AG20443 (cell line): ENCODE measurements at regions not wholly inside any gene's neighbourhood (a gene's known extent, or its start where the extent isn't known, plus 50 kb on each side); places are given as distances from the start of the nearest gene placed in this dataset.
"Not testable (repeated sequence)": the region's sequence is repeated elsewhere in the genome, so short reads cannot be mapped to it uniquely, and the experiment has no call there.

Experiments
- DNase-seq: peaks from one replicate; pipeline ENCODE4 v3.0.0; 2012; ENCODE audit warnings: low spot score, mixed read lengths

DNA sequence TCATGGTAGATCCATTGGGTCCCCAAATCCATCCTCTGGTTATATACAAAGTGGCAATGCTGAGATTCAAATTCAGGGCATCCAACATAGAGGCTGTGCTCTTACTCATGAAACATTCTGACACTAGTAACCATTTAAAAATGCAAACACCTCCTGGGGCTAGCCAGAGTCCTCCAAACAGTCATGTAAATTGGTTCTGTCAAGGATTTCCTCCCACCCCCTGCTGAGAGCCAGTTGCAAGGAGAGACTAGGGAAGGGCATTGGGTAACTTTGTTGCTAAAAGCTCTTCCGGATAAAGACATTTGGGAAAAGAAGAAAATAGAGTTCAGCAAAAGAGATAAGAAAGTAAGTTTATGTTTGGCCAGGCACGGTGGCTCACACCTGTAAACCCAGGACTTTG lies 58.3 kb downstream of the ART5 start:
- not testable (repeated sequence) for DNase-seq

DNA sequence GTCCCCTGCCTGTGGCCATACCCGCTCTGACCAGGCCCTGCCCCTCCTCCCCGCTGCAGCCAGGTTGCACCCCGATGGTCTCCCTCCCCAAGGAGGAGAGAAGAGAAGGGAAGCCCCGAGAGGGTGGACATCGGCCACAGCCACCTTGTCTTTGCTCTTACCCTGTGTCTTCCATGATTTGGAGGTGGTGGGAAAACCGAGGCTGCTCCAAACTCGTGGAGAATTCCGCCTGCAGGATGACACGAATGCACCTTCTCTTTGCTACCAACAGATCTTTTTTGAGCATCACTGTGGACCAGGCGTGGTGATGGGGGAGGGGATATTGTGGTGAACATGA lies 60.4 kb downstream of the ART5 start:
- DNase-seq, result not testable (repeated sequence)

DNA sequence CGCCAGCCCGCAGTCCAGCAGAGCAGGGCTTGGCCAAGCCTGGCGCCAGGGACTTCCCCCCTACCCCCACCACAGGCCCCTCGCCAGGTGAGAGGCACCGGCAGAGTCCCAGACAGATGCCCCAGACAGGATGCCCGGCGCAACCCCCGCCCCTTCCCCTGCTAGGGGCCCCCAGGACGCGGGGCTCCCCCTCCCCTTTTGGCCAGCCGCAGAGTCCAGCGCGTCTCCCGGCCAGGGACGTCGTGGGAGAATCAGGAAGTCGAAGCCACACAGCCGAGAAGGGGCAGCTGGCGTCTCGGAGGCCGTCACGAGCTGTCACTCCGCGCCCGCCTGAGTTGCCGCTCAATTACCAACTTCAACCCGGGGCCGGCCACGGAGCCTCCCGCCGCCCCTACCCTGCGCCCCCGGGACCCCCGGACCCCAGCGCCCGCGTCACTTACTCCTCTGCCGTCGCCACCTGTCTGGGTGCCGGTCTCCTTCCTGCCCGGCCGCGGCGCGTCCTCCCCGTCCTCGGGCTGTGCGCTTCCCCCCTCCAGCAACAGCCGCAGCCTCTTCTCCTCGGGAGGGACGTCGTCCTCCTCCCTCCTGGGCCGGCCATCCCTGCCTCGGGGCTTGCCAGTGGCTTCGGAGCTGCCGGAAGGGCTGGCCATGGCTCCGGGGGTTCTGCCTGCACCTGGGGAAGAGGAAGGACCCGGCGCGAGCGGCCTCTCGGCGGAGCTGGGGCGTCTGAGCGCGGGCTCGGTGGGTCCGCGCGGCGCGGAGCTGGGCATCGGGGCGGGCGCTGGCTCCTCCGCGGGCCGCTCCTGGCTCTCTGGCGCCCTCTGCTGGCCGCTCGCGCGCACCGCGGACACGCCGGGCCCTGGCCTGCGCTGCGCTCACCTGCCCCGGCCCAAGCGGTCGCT lies 61.1 kb downstream of the ART5 start:
- DNase-seq, result peak; percentile 49

DNA sequence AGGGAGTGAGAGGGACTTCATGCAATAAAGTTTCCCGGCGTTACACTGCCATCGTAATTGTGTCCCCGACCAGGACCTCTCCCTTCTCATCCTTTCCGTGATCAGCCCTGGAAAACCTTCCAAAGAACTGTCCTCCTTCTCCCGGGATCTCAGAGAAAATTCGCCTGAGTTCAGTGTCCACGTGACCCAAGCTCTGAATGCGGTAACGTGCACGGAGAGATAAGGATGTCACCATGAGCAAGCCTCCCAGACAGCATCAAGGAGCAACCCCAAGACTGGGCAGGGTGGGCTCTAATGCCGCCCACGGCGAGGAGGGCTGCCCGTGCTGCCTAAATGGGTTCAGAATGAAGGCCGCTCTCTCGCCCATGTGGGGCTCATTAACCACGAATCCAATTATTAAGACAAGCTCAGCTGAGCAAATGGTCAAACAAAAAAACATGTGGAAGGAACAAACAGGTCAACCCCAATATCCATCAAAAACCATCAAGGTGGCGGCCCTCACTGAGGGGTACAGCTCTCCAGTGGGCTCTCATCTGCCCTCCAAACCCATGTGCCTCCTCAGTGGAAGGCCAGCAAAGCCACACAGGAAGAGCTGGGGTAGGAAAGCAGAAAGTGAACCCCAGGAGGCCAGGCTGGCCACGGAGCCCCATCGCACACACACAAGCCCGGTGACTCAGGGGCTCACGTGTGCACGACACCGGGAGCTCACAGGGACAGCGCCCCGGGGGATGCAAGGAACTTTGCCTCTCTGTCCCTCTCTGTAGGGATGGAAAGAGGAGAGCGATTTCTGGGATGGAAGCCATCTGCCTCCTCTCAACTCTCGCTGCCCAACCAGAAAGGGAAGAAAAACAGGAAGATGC lies 62.0 kb downstream of the ART5 start:
- not testable (repeated sequence) for DNase-seq

DNA sequence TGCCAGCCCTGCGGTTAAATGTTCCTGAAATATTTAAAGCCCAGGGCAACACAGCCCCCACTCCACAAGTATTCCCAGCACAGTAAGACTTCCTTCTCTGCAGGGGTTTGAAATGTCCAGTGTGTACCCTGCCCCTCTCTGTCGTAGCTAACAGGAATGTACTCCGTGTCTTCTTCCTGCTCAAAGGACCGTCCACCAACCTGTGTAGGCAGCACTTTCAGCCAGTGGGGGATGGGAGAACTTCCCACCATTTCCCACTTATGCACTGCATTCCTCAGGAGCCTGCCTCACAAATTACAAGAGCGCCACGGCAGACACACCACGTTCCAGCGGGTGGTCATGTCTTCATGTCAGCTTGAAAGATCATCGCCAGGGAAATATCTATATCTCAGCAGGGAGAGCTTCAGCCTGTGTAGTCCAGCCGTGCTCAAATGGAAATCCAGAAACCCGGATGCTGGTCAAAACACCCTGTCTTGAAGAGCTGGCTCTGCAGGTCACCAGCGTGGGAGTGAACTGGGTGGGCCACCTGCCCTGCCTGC lies 65.7 kb downstream of the ART5 start:
- not testable (repeated sequence) for DNase-seq

DNA sequence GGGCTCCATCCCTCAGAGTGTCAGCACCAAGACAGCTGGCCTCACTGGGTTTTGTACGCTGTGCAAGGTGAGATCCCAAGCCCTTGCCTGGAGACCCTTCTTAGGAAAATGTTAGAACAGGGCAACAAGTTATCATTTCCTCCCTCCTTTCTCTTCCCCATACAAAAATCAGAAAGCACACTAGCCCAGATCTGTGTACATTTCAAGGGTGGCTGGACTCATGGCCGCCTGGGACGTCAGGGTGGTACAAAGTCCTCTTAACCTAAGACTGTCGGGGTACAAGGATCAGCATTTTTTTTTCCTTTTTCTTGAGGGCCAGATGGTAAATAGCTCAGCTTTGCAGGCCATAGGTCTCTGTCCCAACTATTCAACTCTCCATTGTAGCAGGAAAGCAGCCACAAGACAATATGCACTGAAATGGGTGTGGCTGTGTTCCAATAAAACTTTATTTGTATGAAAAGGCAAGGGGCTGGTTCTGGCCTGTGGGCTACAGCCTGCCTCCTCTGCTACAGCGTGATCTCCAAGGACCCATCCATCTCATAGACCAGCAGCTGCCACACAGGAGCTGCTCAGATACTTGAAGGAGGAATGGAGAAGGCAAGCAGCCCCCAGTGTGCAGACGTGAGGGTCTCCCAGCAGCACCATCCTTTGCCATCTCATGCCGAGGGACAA lies 68.7 kb downstream of the ART5 start:
- not testable (repeated sequence) for DNase-seq

DNA sequence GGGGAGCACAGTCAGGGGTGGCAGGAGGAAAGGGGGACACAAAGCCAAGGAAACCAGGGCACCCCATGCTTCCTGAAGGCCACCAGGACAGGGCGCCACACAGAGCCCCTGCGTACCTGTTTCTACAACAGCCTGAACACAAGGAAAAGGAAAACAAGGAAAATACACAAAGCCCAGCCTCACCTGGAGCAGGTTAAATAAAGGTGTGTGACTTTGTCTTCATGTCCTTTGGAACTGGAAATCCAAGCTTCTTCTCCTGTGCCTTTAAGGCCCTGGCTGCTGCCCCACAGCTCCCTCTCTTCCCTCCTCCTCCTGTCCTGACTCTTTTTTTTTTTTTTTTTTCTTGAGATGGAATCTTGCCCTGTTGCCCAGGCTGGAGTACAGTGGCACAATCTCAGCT lies 70.0 kb downstream of the ART5 start:
- DNase-seq, result not testable (repeated sequence)

DNA sequence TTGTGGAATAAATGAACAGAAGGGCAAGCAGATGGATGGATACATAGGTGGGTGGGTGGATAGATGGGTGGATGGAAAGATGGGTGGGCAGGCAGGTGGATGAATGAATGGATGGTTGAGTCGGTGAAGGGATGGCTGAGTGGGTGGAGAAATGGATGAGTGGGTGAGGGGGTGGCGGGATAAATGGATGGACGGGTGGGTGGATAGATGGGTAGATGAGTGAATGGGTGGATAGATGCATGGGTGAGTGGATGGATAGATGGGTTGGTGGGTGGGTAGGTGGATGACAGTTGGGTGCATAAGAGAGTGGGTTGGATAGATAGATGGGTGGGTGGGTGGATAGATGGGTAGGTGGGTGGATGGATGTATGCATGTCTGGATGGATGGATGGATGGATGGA lies 76.0 kb downstream of the ART5 start:
- DNase-seq, result not testable (repeated sequence)

DNA sequence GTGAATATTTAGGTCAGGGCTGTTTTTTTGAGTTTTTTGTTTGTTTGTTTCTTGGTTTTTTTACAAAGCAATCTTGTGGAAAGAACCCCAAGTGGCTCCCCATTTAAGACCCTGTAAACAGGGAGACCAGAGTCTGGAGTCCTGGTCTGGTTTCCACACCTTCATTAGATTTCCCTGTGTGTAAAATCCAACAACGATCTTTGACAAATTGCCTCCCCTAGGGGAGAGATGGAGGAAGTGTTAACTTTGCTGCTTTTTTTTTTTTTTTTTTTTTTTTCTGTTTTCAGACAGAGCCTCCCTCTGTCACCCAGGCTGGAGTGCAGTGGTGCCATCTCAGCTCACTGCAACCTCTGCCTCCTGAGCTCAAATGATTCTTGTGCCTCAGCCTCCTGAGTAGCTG lies 77.4 kb downstream of the ART5 start:
- not testable (repeated sequence) for DNase-seq

DNA sequence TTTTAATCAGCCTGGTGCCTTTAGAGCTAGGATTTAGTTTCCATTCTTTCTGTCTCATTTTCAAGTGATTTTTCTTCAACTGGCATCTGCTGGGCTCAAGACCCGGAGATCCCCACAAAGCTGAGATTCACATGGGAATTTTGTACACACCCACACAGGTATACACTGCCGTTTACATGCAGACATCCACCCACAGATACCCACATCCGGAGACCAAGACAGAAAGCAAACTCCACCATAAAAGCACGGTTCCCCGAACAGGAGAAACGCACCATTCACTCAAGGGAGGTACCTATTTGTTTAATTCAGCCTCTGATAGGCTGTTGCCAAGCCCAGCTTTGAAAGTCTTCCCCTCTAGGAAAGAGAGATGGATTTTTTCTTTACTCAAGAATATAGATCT lies 87.2 kb downstream of the ART5 start:
- DNase-seq, result not testable (repeated sequence)

DNA sequence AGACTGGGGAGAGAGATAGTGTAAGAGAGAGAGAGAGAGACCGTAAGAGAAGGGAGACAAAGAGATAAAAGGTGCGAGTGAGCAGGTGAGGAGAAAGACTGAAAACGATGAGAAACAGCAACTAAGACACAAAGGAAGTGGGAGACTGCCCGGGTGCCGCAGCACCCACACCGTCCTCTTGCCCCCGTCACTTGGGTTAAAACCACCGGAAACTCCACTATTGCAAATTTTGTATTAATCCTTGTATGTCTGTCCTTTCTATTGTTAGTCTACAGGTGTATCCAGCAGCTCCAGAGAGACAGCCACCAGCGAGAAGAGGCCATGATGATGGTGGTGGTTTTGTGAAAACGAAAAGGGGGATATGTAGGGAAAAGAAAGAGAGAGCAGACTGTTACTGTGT lies 96.8 kb downstream of the ART5 start:
- DNase-seq, result not testable (repeated sequence)

DNA sequence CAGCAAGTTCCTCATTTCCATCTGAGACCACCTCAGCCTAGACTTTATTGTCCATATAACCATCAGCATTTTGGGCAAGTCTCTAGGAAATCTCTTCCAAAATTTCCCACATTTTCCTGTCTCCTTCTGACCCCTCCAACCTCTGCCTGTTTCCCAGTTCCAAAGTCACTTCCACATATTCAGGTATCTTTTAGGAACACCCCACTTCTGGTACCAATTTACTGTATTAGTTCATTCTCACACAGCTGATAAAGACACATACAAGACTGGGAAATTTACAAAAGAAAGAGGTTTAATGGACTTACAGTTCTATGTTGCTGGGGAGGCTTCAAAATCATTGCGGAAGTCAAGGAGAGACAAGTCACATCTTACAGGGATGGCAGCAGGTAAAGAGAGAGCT lies 103.6 kb downstream of the ART5 start:
- not testable (repeated sequence) for DNase-seq

DNA sequence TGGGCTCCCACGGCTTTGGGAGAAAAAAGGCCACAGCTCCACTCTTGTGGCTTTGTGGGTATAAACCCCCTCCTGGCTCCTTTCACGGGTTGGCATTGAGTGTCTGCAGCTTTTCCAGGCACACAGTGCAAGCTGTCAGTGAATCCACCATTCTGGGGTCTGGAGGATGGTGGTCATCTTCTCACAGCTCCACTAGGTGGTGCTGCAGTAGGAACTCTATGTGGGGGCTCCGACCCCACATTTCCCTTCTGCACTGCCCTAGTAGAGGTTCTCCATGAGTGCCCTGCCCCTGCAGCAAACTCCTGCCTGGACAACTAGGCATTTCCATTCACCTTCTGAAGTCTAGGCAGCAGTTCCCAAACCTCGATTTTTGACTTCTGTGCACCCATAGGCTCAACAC lies 104.5 kb downstream of the ART5 start:
- not testable (repeated sequence) for DNase-seq

DNA sequence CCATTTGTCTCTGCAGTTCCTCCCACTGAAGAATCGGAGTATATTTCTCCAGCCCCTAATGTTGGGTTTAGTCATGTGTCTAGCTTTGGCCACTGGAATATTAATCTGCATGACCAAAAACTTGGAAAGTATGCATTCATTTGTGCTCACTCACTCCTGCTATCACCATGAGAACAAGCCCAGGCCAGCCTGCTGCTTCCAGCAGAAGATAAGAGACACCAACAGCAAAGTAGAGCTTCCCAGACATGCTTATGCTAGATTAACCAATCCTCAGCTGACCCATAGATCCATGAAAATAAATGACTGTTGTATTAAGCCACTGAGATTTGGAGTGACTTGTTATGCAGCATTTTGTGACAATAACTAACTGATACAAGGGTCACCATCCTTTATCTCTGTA lies 108.8 kb downstream of the ART5 start:
- not testable (repeated sequence) for DNase-seq

DNA sequence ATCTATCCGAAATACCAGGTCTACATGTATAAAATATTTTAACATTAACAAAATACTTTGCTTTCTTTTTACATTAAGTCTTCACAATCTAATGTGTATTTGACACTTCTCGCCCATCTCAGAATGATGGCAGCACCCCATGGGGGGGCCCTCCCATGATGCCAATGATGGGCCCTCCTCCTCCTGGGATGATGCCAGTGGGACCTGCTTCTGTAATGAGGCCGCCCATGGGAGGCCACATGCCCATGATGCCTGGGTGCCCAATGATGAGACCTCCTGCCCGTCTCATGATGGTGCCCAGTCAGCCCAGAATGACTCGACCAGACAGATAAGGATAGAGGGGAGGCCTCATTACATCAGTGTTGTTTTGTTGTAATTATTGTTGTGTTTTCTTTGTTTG lies 110.5 kb downstream of the ART5 start:
- not testable (repeated sequence) for DNase-seq

DNA sequence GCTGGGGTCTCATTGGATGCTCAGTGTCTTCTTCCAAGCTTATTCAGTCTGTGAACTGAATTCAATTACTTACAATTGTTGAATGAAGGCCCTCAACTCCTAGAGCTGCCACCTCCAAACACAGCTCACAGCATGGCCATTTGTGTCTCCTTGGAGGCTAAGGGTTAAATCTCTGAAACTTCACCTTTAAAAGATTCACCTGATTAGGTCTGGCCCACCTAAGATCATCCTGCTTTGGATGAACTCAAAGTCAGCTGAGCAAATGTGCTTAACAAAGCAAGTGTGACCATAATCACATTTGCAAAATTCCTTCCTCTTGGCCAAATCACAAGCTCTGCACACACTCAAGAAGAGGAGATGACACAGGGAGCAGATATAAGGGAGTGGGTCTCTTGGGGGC lies 118.2 kb downstream of the ART5 start:
- not testable (repeated sequence) for DNase-seq

DNA sequence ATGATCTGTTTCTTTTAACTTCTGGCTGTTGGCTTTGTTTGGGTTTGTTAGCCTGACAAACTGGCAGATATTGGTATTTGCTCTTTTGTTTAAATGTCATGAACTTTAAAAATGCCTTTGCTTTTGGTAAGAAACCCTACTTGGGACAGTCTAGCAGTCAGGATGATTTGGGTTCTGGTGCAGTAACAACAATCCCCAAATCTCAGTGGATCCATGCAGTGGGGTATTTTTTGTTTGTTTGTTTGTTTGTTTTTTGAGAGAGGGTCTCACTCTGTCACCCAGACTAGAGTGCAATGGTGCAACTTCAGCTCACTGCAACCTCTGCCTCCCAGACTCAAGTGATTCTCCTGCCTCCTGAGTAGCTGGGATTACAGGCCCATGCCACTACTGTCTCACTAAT lies 120.9 kb downstream of the ART5 start:
- not testable (repeated sequence) for DNase-seq

DNA sequence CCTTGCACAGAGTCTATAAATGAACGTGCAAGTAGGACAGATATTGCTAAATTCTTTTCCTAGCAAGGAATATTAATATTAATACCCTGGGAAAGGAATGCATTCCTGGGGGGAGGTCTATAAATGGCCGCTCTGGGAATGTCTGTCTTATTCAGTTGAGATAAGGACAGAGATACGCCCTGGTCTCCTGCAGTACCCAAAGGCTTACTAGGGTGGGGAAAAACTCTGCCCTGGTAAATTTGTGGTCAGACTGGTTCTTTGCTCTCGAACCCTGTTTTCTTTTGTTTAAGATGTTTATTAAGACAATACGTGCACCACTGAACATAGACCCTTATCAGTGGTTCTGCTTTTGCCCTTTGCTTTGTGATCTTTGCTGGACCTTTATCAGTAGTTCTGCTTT lies 122.0 kb downstream of the ART5 start:
- DNase-seq, result not testable (repeated sequence)

DNA sequence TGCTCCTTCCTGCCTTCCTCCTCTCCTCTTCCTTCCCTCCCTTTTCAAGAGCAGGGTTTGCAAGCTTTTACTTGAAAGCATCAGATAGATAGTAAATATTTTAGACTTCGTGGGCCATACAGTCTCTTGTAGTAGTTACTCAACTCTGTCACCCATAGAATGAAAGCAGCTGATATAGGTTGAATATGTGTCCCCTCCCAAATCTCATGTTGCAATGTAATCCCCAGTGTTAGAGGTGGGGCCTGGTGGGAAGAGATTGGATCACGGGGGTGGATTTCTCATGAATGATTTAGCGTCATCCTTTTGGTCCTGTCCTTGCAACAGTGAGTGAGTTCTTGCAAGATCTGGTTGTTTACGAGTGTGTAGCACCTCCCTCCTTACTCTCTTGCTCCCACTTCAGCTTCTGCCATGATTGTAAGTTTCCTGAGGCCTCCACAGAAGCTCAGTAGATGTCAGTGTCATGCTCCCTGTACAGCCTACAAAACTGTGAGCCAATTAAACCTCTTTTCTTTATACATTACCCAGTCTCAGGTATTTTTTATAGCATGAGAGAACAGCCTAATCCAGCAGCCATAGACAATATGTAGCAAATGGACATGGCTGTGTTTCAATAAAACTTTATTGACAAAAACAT lies 124.7 kb downstream of the ART5 start:
- DNase-seq, result not testable (repeated sequence)

DNA sequence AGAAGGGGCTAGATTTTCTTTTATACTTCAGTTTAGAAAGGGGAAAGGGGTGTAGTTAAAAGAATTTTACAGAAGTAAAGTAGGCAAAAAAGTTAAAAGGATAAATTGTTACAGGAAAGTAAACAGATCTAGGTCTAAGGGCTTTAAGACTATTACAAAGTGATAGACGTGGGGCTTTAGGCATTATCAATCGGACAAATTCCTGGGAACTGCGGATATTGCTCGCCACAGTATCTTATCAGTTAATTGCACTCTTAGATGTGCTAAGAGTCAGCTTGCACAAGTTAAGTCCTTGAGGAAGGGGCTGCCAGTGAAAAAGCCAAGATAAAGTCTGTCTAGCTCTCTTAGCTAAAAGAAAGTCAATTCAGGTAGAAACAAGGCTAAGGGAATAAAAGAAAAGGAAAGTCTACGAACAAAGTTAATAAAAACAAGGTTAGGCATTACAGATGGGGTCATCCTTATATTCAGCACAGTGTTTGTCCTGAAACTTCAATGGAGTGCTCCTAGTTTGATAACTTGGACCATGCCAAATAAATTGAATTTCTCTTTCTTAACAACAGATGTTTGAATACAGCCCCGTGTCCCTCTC lies 125.4 kb downstream of the ART5 start:
- DNase-seq, result not testable (repeated sequence)
